ENCODE measurements at regions not wholly inside any gene's neighbourhood (a gene's known extent, or its start where the extent isn't known, plus 50 kb on each side); places are given as distances from the start of the nearest gene placed in this dataset.
"Not testable (repeated sequence)": the region's sequence is repeated elsewhere in the genome, so short reads cannot be mapped to it uniquely, and the experiment has no call there.

GRCh38 chr4:116628598-116628997 lies 456.8 kb downstream of the TRAM1L1 start:
- DNase-seq (ENCODE audit: low read depth in 2 of 2), result no peak
- TF ChIP-seq CTCF (IDR thresholded peaks at IDR 0.05; ENCODE audit: low read depth, low read length), result no peak

GRCh38 chr4:116627545-116627944 lies 457.8 kb downstream of the TRAM1L1 start:
- no peak for DNase-seq (ENCODE audit: low read depth in 2 of 2)
- no peak overlapping the region for H3K4me3 ChIP-seq (replicated peaks in 1 of 2; ENCODE audit: low read depth in 2 of 2, low read length in 2 of 2)
- TF ChIP-seq CTCF (IDR thresholded peaks at IDR 0.05; ENCODE audit: low read depth, low read length), result no peak

More at GRCh38 chr4:116628598-116628997, 456.8 kb downstream of the TRAM1L1 start:
- no peak overlapping the region for H3K4me3 ChIP-seq (replicated peaks in 1 of 2; ENCODE audit: low read depth in 2 of 2, low read length in 2 of 2)

- H3K4me3 ChIP-seq (replicated peaks in 1 of 2; ENCODE audit: low read depth in 2 of 2, low read length in 2 of 2); DNase-seq (ENCODE audit: low read depth in 2 of 2): not testable (repeated sequence)
Observed at GRCh38 chr4:116619508-116619907, 465.9 kb downstream of the TRAM1L1 start.

GRCh38 chr4:116618638-116619037 lies 466.7 kb downstream of the TRAM1L1 start:
- no peak for DNase-seq (ENCODE audit: low read depth in 2 of 2)
- no peak overlapping the region for H3K4me3 ChIP-seq (replicated peaks in 1 of 2; ENCODE audit: low read depth in 2 of 2, low read length in 2 of 2)
- no peak for TF ChIP-seq CTCF (IDR thresholded peaks at IDR 0.05; ENCODE audit: low read depth, low read length)

GRCh38 chr4:116603096-116603495 lies 482.3 kb downstream of the TRAM1L1 start:
- TF ChIP-seq CTCF (IDR thresholded peaks at IDR 0.05; ENCODE audit: low read depth, low read length), result no peak
- DNase-seq (ENCODE audit: low read depth in 2 of 2), result no peak
- no peak overlapping the region for H3K4me3 ChIP-seq (replicated peaks in 1 of 2; ENCODE audit: low read depth in 2 of 2, low read length in 2 of 2)

- no peak for DNase-seq (ENCODE audit: low read depth in 2 of 2)
- H3K4me3 ChIP-seq (replicated peaks in 1 of 2; ENCODE audit: low read depth in 2 of 2, low read length in 2 of 2), result no peak overlapping the region
- no peak for TF ChIP-seq CTCF (IDR thresholded peaks at IDR 0.05; ENCODE audit: low read depth, low read length)
Observed at GRCh38 chr4:116599859-116600258, 485.5 kb downstream of the TRAM1L1 start.

GRCh38 chr4:116598980-116599789 lies 486.2 kb downstream of the TRAM1L1 start:
- no peak for DNase-seq (ENCODE audit: low read depth in 2 of 2)
- TF ChIP-seq CTCF (IDR thresholded peaks at IDR 0.05; ENCODE audit: low read depth, low read length), result no peak
- no peak overlapping the region for H3K4me3 ChIP-seq (replicated peaks in 1 of 2; ENCODE audit: low read depth in 2 of 2, low read length in 2 of 2)
